Chondrocyte (in vitro differentiated cells): ENCODE measurements at regions not wholly inside any gene's neighbourhood (a gene's known extent, or its start where the extent isn't known, plus 50 kb on each side); places are given as distances from the start of the nearest gene placed in this dataset.
A peak's percentile ranks its signal among the peaks of the same experiment; 100 is the strongest.

Experiments
- DNase-seq: peaks from one replicate; pipeline ENCODE4 v3.0.0; 2021; ENCODE audit warnings: mixed read lengths, low spot score
- H3K27ac Mint-ChIP-seq: one replicate; pipeline ENCODE4 v1.8.0; 2021; ENCODE audit warnings: mild to moderate bottlenecking, moderate library complexity, mixed read lengths; ENCODE audit not compliant: unreplicated experiment
- H3K27me3 Mint-ChIP-seq: 2 replicates; pipeline ENCODE4 v1.8.0; 2021; ENCODE audit warnings: low read depth, mixed read lengths
- H3K36me3 Mint-ChIP-seq: 2 replicates; pipeline ENCODE4 v1.8.0; 2021; ENCODE audit warnings: low read depth, mixed read lengths
- H3K4me1 Mint-ChIP-seq: 2 replicates; pipeline ENCODE4 v1.8.0; 2021; ENCODE audit warnings: low read depth, mild to moderate bottlenecking, mixed read lengths
- H3K4me3 Mint-ChIP-seq: one replicate; pipeline ENCODE4 v1.8.0; 2021; ENCODE audit warnings: mild to moderate bottlenecking, moderate library complexity, mixed read lengths; ENCODE audit not compliant: unreplicated experiment
- H3K9me3 Mint-ChIP-seq: 2 replicates; pipeline ENCODE4 v1.8.0; 2021; ENCODE audit warnings: low read depth, mixed read lengths
- CTCF ChIP-seq: fragments of 200-600 bp; sonication (generic); IDR thresholded peaks from 2 replicates; pipeline ENCODE4 v1.5.0; 2021; ENCODE audit warnings: antibody characterized with exemption, mild to moderate bottlenecking, moderate library complexity

- DNase-seq, result no peak
- no peaks in the 10 kb centered on the region for H3K4me1 Mint-ChIP-seq
- H3K36me3 Mint-ChIP-seq, result no peaks in the 10 kb centered on the region
- peaks cover 38% of the 10 kb centered on the region for H3K9me3 Mint-ChIP-seq
- no peaks in the 10 kb centered on the region for H3K27me3 Mint-ChIP-seq
- no peak overlapping the region for H3K4me3 Mint-ChIP-seq
- no peak overlapping the region for H3K27ac Mint-ChIP-seq
- no peak for TF ChIP-seq CTCF
These were observed 124.6 kb upstream of the ZNF479 start for GRCh38 chr7:57256637-57257375.

- no peaks in the 10 kb centered on the region for H3K27me3 Mint-ChIP-seq
These were observed 142.5 kb upstream of the ZNF479 start for GRCh38 chr7:57274535-57275283.

GRCh38 chr7:57300747-57301146, 149.2 kb upstream of the ZNF716 start:
- Mint-ChIP-seq H3K4me1 (no peaks in the 10 kb centered on the region), H3K4me3 (no peak overlapping the region), H3K9me3 (peaks cover 50% of the 10 kb centered on the region), H3K36me3 (no peaks in the 10 kb centered on the region), H3K27ac (no peak overlapping the region), H3K27me3 (no peaks in the 10 kb centered on the region)
- no peak for DNase-seq
- no peak for TF ChIP-seq CTCF

More at GRCh38 chr7:57274535-57275283, 142.5 kb upstream of the ZNF479 start:
- Mint-ChIP-seq H3K4me1 (no peaks in the 10 kb centered on the region), H3K4me3 (no peak overlapping the region), H3K27ac (no peak overlapping the region), H3K36me3 (peaks cover 4% of the 10 kb centered on the region), H3K9me3 (peaks cover 79% of the 10 kb centered on the region)
- no peak for TF ChIP-seq CTCF
- DNase-seq, result no peak

- peaks cover 57% of the 10 kb centered on the region for H3K9me3 Mint-ChIP-seq
- H3K27me3 Mint-ChIP-seq, result no peaks in the 10 kb centered on the region
- peak; percentile 13 for TF ChIP-seq CTCF
- no peak overlapping the region for H3K27ac Mint-ChIP-seq
- H3K4me1 Mint-ChIP-seq, result no peaks in the 10 kb centered on the region
- no peak overlapping the region for H3K4me3 Mint-ChIP-seq
- H3K36me3 Mint-ChIP-seq, result peaks cover 1% of the 10 kb centered on the region
- DNase-seq, result no peak
These were observed 144.7 kb upstream of the ZNF716 start for GRCh38 chr7:57305192-57305748.

GRCh38 chr7:57308631-57309408, 141.2 kb upstream of the ZNF716 start:
- Mint-ChIP-seq H3K4me1 (no peaks in the 10 kb centered on the region), H3K36me3 (peaks cover 1% of the 10 kb centered on the region), H3K4me3 (no peak overlapping the region), H3K27ac (no peak overlapping the region), H3K9me3 (peaks cover 60% of the 10 kb centered on the region), H3K27me3 (no peaks in the 10 kb centered on the region)
- TF ChIP-seq CTCF, result peak; percentile 31
- no peak for DNase-seq
